ENCODE measurements at regions not wholly inside any gene's neighbourhood (a gene's known extent, or its start where the extent isn't known, plus 50 kb on each side); places are given as distances from the start of the nearest gene placed in this dataset.

- H3K27me3 ChIP-seq (ENCODE audit: control insufficient read depth, insufficient read depth, low read length) = no peaks in the 10 kb centered on the region
- no peaks in the 10 kb centered on the region for H3K36me3 ChIP-seq (ENCODE audit: control insufficient read depth, insufficient read depth, low read length)
- CTCF ChIA-PET = no interaction called here
- no peak for TF ChIP-seq CTCF (IDR thresholded peaks at IDR 0.05; ENCODE audit: insufficient read depth, low read depth, low read length)
- POLR2A ChIA-PET = no interaction called here
- no peak overlapping the region for H3K4me3 ChIP-seq (ENCODE audit: low read depth, low read length)
- no peak for DNase-seq (ENCODE audit: low read depth)
Observed at GRCh38 chr10:18860631-18861240, 187.9 kb upstream of the MALRD1 start.

GRCh38 chr10:18861382-18861781, 187.2 kb upstream of the MALRD1 start:
- TF ChIP-seq CTCF (IDR thresholded peaks at IDR 0.05; ENCODE audit: insufficient read depth, low read depth, low read length) = no peak
- Histone ChIP-seq H3K4me3 (ENCODE audit: low read depth, low read length) (no peak overlapping the region), H3K36me3 (ENCODE audit: control insufficient read depth, insufficient read depth, low read length) (no peaks in the 10 kb centered on the region), H3K27me3 (ENCODE audit: control insufficient read depth, insufficient read depth, low read length) (no peaks in the 10 kb centered on the region)
- ChIA-PET CTCF (no interaction called here), POLR2A (no interaction called here)
- DNase-seq (ENCODE audit: low read depth) = no peak

- Histone ChIP-seq H3K36me3 (ENCODE audit: control insufficient read depth, insufficient read depth, low read length) (no peaks in the 10 kb centered on the region), H3K27me3 (ENCODE audit: control insufficient read depth, insufficient read depth, low read length) (no peaks in the 10 kb centered on the region), H3K4me3 (ENCODE audit: low read depth, low read length) (no peak overlapping the region)
- TF ChIP-seq CTCF (IDR thresholded peaks at IDR 0.05; ENCODE audit: insufficient read depth, low read depth, low read length) = no peak
- CTCF ChIA-PET = no interaction called here
- DNase-seq (ENCODE audit: low read depth) = no peak
- POLR2A ChIA-PET = no interaction called here
Observed at GRCh38 chr10:18866852-18867251, 181.7 kb upstream of the MALRD1 start.

- H3K4me3 ChIP-seq (ENCODE audit: low read depth, low read length) = no peak overlapping the region
- POLR2A ChIA-PET = no interaction called here
- H3K27me3 ChIP-seq (ENCODE audit: control insufficient read depth, insufficient read depth, low read length) = no peaks in the 10 kb centered on the region
- H3K36me3 ChIP-seq (ENCODE audit: control insufficient read depth, insufficient read depth, low read length) = no peaks in the 10 kb centered on the region
- TF ChIP-seq CTCF (IDR thresholded peaks at IDR 0.05; ENCODE audit: insufficient read depth, low read depth, low read length) = no peak
- CTCF ChIA-PET = interaction anchor here (0.7 kb wide), 1 partner anchor 193 kb away, joined by 3 read pairs; no protein-coding TSS in a partner anchor
- no peak for DNase-seq (ENCODE audit: low read depth)
Observed at GRCh38 chr10:18868919-18869318, 179.7 kb upstream of the MALRD1 start.

GRCh38 chr10:18875477-18875876, 173.1 kb upstream of the MALRD1 start:
- no peak overlapping the region for H3K4me3 ChIP-seq (ENCODE audit: low read depth, low read length)
- H3K36me3 ChIP-seq (ENCODE audit: control insufficient read depth, insufficient read depth, low read length) = no peaks in the 10 kb centered on the region
- DNase-seq (ENCODE audit: low read depth) = no peak
- ChIA-PET CTCF (no interaction called here), POLR2A (no interaction called here)
- H3K27me3 ChIP-seq (ENCODE audit: control insufficient read depth, insufficient read depth, low read length) = no peaks in the 10 kb centered on the region
- no peak for TF ChIP-seq CTCF (IDR thresholded peaks at IDR 0.05; ENCODE audit: insufficient read depth, low read depth, low read length)

Measured in BJ (cell line).